Adrenal gland (tissue), 9 donors: ENCODE measurements at regions not wholly inside any gene's neighbourhood (a gene's known extent, or its start where the extent isn't known, plus 50 kb on each side); places are given as distances from the start of the nearest gene placed in this dataset.

Experiments used
- DNase-seq, 7 donors: peaks; one replicate each; pipeline ENCODE4 v3.0.0-alpha.2; 2019 to 2020
- H3K27ac ChIP-seq, 5 donors: fragments of 200-600 bp; sonication (generic) in 4 of 5; 1 replicate in 3 of 5; 2 replicates in 2 of 5; pipeline versions ENCODE4 v1.5.1 to v1.8.0; 2016 to 2020; ENCODE audit warnings: mild to moderate bottlenecking in 1 of 5
- H3K27me3 ChIP-seq: fragments of 200-600 bp; 2 replicates; pipeline ENCODE4 v1.8.0; 2021
- H3K36me3 ChIP-seq, 2 donors: fragments of 200-600 bp; replicated peaks in 1 of 2; 1 replicate in 1 of 2; 2 replicates in 1 of 2; pipeline versions ENCODE4 v1.5.1 to v1.8.0; 2018 to 2022
- H3K4me1 ChIP-seq, 2 donors: fragments of 200-600 bp; replicated peaks in 1 of 2; 1 replicate in 1 of 2; 2 replicates in 1 of 2; pipeline versions ENCODE4 v1.5.1 to v1.8.0; 2018 to 2021
- H3K4me3 ChIP-seq, 4 donors: fragments of 200-600 bp; sonication (generic) in 3 of 4; one replicate each; pipeline ENCODE4 v1.5.1; 2016 to 2018
- H3K9me3 ChIP-seq, 3 donors: fragments of 200-600 bp; sonication (generic) in 1 of 3; replicated peaks in 1 of 3; 1 replicate in 2 of 3; 2 replicates in 1 of 3; pipeline versions ENCODE4 v1.5.1 to v1.8.0; 2016 to 2021
- POLR2A ChIP-seq, 2 donors: fragments of 450-650 bp; IDR thresholded peaks; one replicate each; pipeline ENCODE4 v1.6.1; 2017; ENCODE audit warnings: antibody characterized with exemption in 2 of 2, mild to moderate bottlenecking in 2 of 2, moderate library complexity in 1 of 2
- whole genome bisulfite sequencing, 4 donors: extraction: QIAGEN DNeasy Blood & Tissue Kit in 2 of 4; methylation state at CpG; one replicate each; pipeline versions ENCODE4 v1.1.5 to v1.1.7; 2013 to 2017; 5-methylcytosine and 5-hydroxymethylcytosine counted together
- intact Hi-C, 2 donors: fragments of 100-400 bp; cut with DNase I; formaldehyde crosslinking; loops; one replicate each; pipeline versions ENCODE4 v1.14.1 to v1.15.0; 2022 to 2023
- TF ChIP-seq, protein P1 (sequence below), 6 experiments: fragments of 450-650 bp in 4 of 6; fragments of 200-600 bp in 2 of 6; sonication (generic) in 1 of 6; IDR thresholded peaks; 1 replicate in 5 of 6; 2 replicates in 1 of 6; pipeline versions ENCODE4 v1.5.1 to v1.8.0; 2016 to 2021; ENCODE audit warnings: antibody characterized with exemption in 6 of 6, mild to moderate bottlenecking in 2 of 6, moderate library complexity in 1 of 6
- donor health status: healthy with polysubstance abuse.
- donor health status: Bipolar disorder and iron deficiency.
- donor health status: DM: yes; HTN: yes; CAD: no.
- donor health status: DM: no; HTN: no; CAD: no.
- donor health status: DM: no; HTN: no; CAD: no.

- H3K4me1 ChIP-seq, result no peaks in the 10 kb centered on the region
- peaks cover 3% of the 10 kb centered on the region for H3K27me3 ChIP-seq
- intact Hi-C loops, result no loop called here
- 49 to 71% (median 57%) methylated on average over 3 of the region's 3 CpGs for whole genome bisulfite sequencing, 4 donors
- H3K36me3 ChIP-seq, result no peaks in the 10 kb centered on the region
- TF ChIP-seq, protein P1, sequence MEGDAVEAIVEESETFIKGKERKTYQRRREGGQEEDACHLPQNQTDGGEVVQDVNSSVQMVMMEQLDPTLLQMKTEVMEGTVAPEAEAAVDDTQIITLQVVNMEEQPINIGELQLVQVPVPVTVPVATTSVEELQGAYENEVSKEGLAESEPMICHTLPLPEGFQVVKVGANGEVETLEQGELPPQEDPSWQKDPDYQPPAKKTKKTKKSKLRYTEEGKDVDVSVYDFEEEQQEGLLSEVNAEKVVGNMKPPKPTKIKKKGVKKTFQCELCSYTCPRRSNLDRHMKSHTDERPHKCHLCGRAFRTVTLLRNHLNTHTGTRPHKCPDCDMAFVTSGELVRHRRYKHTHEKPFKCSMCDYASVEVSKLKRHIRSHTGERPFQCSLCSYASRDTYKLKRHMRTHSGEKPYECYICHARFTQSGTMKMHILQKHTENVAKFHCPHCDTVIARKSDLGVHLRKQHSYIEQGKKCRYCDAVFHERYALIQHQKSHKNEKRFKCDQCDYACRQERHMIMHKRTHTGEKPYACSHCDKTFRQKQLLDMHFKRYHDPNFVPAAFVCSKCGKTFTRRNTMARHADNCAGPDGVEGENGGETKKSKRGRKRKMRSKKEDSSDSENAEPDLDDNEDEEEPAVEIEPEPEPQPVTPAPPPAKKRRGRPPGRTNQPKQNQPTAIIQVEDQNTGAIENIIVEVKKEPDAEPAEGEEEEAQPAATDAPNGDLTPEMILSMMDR (IDR thresholded peaks at IDR 0.05), result no peak
- TF ChIP-seq POLR2A (IDR thresholded peaks at IDR 0.05), result no peak
- H3K4me3 ChIP-seq, result no peak overlapping the region
- DNase-seq, result no peak
- H3K9me3 ChIP-seq, result no peaks in the 10 kb centered on the region
- H3K27ac ChIP-seq, result no peak overlapping the region
Observed at GRCh38 chrX:116226665-116227484, 56.3 kb downstream of the AGTR2 start.

- intact Hi-C loops, result no loop called here
- H3K36me3 ChIP-seq, result no peaks in the 10 kb centered on the region
- no peak for DNase-seq
- H3K4me1 ChIP-seq, result no peaks in the 10 kb centered on the region
- H3K27ac ChIP-seq, result no peak overlapping the region
- TF ChIP-seq POLR2A (IDR thresholded peaks at IDR 0.05), result no peak
- TF ChIP-seq, protein P1 (IDR thresholded peaks at IDR 0.05), result no peak
- H3K9me3 ChIP-seq, result no peaks in the 10 kb centered on the region
- no peak overlapping the region for H3K4me3 ChIP-seq
- H3K27me3 ChIP-seq, result no peaks in the 10 kb centered on the region
- WGBS, 4 donors, result 23 to 48% (median 44%) methylated on average over 4 of the region's 4 CpGs
Observed at GRCh38 chrX:116230130-116230898, 59.8 kb downstream of the AGTR2 start.

DNA sequence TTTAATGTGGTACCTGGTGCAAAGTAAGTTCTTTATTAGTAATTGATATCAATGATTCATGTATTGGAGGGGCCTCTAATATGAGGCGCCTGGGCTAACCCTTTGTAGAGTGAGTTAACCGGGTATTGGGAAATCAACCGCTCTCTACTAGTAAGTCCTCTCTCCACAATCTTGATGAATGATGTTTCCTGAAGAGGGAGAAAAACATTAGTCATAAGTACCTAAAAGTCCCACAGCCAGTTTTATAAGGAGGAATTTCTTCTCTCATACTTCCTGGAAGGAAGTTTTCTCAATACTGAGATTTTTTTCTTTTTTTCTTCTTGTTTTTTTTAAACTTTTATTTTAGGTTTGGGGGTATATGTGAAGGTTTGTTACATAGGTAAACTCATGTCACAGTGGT is 62.3 kb downstream of the AGTR2 start:
- no peaks in the 10 kb centered on the region for H3K4me1 ChIP-seq
- TF ChIP-seq, protein P1 (IDR thresholded peaks at IDR 0.05), result no peak
- TF ChIP-seq POLR2A (IDR thresholded peaks at IDR 0.05), result no peak
- no peaks in the 10 kb centered on the region for H3K36me3 ChIP-seq
- no peaks in the 10 kb centered on the region for H3K9me3 ChIP-seq
- no peak for DNase-seq
- WGBS, 4 donors, result 60 to 96% (median 74%) methylated on average over 3 of the region's 3 CpGs
- H3K27me3 ChIP-seq, result no peaks in the 10 kb centered on the region
- no peak overlapping the region for H3K27ac ChIP-seq
- no peak overlapping the region for H3K4me3 ChIP-seq
- intact Hi-C loops, result no loop called here

GRCh38 chrX:116236666-116237065 is 66.1 kb downstream of the AGTR2 start:
- Histone ChIP-seq H3K4me1 (no peaks in the 10 kb centered on the region), H3K27me3 (no peaks in the 10 kb centered on the region), H3K4me3 (no peak overlapping the region), H3K9me3 (no peaks in the 10 kb centered on the region), H3K36me3 (no peaks in the 10 kb centered on the region), H3K27ac (no peak overlapping the region)
- no peak for DNase-seq
- intact Hi-C loops, result no loop called here
- TF ChIP-seq, protein P1 (IDR thresholded peaks at IDR 0.05), result no peak
- TF ChIP-seq POLR2A (IDR thresholded peaks at IDR 0.05), result no peak
